HEK293T (cell line): ENCODE measurements at regions not wholly inside any gene's neighbourhood (a gene's known extent, or its start where the extent isn't known, plus 50 kb on each side); places are given as distances from the start of the nearest gene placed in this dataset.

Experiments used
- ARNT ChIP-seq: fragments of 450-650 bp; IDR thresholded peaks from 2 replicates; pipeline ENCODE4 v1.6.1; 2017; ENCODE audit warnings: mild to moderate bottlenecking
- FOXK2 ChIP-seq: fragments of 450-650 bp; IDR thresholded peaks from 2 replicates; pipeline ENCODE4 v1.6.1; 2016; ENCODE audit warnings: mild to moderate bottlenecking
- FOXM1 ChIP-seq: fragments of 450-650 bp; IDR thresholded peaks from 2 replicates; pipeline ENCODE4 v1.6.1; 2017; ENCODE audit warnings: mild to moderate bottlenecking, borderline replicate concordance
- SP1 ChIP-seq: fragments of 450-650 bp; IDR thresholded peaks from 2 replicates; pipeline ENCODE4 v1.6.1; 2017
- SUZ12 ChIP-seq: fragments of 450-650 bp; IDR thresholded peaks from 2 replicates; pipeline ENCODE4 v1.6.1; 2016; ENCODE audit warnings: mild to moderate bottlenecking
- TARDBP ChIP-seq: fragments of 450-650 bp; IDR thresholded peaks from 2 replicates; pipeline ENCODE4 v1.6.1; 2016
- ZNF384 ChIP-seq: fragments of 450-650 bp; IDR thresholded peaks from 2 replicates; pipeline ENCODE4 v1.6.1; 2016

GRCh38 chr20:20881808-20882207 is 169.4 kb upstream of the RALGAPA2 start:
- TF ChIP-seq ARNT (no peak), TARDBP (no peak), FOXK2 (no peak), ZNF384 (no peak), SUZ12 (no peak), FOXM1 (no peak), SP1 (no peak)
